ENCODE measurements at regions not wholly inside any gene's neighbourhood (a gene's known extent, or its start where the extent isn't known, plus 50 kb on each side); places are given as distances from the start of the nearest gene placed in this dataset.
"Not testable (repeated sequence)": the region's sequence is repeated elsewhere in the genome, so short reads cannot be mapped to it uniquely, and the experiment has no call there.

DNA sequence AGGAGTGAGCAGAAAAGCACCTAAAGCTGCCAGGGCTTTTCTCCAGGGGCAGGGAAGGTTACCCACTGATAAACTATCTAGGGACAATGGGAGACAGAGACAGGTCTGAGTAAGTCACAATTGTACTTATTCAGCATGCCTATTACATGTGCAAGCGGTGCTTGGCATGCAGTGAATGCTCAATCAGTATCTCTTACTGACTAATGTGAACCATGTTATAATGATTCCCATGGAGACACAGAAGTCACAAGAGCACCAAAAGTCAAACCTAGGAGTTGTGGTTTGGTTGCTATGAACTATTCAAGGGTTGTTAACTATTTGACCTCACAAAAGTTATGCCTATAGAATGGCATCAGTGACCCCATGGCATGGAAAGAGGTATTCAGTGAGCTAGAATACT, 50.0 kb upstream of the RASGRP1 start:
- no peak for DNase-seq

GRCh38 chr15:38617831-38618230, 53.2 kb upstream of the RASGRP1 start:
- DNase-seq = no peak

- DNase-seq = no peak
Measured at GRCh38 chr15:38618242-38618955, 53.8 kb upstream of the RASGRP1 start.

GRCh38 chr15:38620098-38620497, 55.5 kb upstream of the RASGRP1 start:
- no peak for DNase-seq

- DNase-seq = no peak
Measured at GRCh38 chr15:38620851-38621594, 56.4 kb upstream of the RASGRP1 start.

DNA sequence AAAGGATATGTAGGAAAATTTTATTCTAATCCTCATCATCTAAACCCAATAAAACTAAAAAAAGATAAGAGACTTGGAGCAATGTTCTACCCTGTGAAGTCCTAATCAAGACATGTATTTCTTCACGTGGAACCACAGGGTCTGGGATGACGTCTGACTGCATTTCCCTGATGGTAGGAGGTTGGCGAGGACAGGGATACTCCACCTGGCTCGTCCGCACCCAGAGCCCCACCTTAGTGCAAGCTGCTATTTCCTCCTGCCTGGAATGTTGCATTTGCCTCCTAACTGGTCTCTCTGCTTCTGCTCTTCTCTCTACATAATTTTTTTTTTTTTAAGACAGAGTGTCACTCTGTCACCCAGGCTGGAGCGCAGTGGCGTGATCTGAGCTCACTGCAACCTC, 57.7 kb upstream of the RASGRP1 start:
- no peak for DNase-seq

GRCh38 chr15:38622908-38623307, 58.3 kb upstream of the RASGRP1 start:
- no peak for DNase-seq

GRCh38 chr15:38623744-38624143, 59.1 kb upstream of the RASGRP1 start:
- DNase-seq = no peak

DNA sequence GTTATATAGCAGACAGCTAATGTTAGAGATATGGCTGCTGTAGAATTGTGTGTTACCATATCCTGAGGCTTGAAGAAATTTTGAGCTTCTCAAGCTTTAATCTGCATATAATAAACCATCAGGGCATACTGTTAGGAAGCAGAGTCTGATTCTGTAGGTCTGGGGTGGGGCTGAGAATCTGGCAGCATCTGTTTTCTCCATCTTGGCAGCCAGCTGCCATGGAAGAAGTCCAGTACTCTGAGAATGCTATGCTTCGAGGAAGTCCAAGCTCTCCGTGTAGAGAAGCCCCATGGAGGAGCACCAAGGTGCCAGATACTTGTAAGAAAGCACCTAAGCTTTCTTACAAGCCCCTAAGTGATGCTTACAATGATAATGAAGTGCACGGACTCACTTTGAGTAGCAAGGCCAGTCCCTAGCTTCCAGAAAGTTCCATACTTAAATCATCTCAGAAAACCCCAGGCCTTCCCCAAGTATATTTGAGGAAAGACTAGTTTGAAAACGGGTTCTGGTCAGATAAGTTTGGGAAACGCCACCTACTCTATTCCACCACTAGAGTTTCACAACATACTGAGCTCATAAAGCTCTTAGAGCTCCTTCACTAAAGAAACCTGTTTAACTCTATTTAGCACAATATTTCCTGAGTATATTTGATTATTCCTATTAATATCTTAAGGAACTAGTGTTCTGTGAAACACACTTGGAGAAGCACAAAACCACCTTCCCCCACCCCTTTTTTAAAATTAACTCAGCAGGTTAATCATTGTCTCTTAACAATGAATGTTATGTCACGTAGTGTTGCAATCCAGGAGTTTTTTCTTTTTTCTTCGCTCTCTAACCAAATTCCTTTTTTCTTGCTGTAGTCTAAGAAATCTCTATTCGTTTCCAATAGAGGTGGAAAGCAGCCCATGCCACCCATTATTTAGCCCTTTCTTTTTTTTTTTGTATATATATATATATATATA, 59.9 kb upstream of the RASGRP1 start:
- no peak for DNase-seq

DNA sequence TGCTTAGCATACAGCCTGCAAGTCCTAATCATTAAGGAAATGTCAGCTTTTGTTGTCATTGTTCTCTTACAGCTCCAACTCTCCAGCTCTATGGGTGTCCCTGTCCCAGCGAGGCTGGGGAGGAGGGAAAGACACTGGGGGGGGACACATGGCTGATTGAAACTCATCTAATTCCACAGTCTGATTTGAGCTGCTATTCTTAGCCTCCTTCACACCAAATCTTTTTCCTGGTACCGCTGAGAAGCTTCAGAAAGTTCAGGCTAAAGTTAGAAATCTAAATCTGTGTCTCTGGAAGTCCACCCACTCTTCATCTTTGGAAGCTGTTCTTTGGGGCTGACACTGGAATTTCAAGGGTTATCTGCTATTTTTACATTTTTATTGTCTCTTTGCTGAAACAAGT, 61.3 kb upstream of the RASGRP1 start:
- DNase-seq = no peak

DNA sequence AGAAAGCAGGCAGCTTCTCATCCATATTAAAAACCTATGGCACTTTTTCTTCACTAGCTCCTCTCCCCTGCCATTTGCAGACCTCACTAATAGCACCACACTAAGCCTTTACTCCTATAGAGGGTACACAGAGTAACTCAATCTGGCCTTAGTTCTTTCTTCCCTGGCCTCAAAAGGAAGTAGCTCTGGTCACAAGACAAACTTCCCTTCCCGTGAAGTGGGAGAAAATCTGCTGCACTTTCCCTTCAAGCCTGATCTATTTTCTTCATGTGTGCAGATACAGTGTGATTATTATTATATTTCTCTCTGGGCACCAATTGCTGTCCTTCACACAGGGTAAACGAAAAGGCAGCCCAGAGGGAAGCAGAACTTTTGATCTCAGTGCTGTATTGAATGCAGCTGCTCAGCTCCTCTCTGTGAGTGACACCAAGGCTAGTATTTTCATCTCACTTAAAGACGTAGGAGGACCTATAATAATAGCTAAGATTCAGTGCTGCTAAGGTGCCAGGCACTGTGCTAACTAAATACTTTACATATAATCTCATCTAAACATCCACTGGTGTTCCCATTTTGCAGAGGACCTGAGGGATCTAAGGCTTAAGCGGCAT, 61.9 kb upstream of the RASGRP1 start:
- DNase-seq = no peak

GRCh38 chr15:38627689-38628277, 63.2 kb upstream of the RASGRP1 start:
- DNase-seq = no peak

- peak; percentile 20 for DNase-seq
Measured at GRCh38 chr15:38631119-38632075, 66.8 kb upstream of the RASGRP1 start.

- no peak for DNase-seq
Measured at GRCh38 chr15:38635170-38635569, 70.6 kb upstream of the RASGRP1 start.

- DNase-seq = no peak
Measured at GRCh38 chr15:38636597-38636996, 72.0 kb upstream of the RASGRP1 start.

- no peak for DNase-seq
Measured at GRCh38 chr15:38638126-38638525, 73.5 kb upstream of the RASGRP1 start.

GRCh38 chr15:38638811-38639210, 74.2 kb upstream of the RASGRP1 start:
- DNase-seq = no peak

- DNase-seq = no peak
Measured at GRCh38 chr15:38642689-38643270, 78.2 kb upstream of the RASGRP1 start.

- DNase-seq = not testable (repeated sequence)
Measured at GRCh38 chr15:38644353-38644752, 79.7 kb upstream of the RASGRP1 start.

DNA sequence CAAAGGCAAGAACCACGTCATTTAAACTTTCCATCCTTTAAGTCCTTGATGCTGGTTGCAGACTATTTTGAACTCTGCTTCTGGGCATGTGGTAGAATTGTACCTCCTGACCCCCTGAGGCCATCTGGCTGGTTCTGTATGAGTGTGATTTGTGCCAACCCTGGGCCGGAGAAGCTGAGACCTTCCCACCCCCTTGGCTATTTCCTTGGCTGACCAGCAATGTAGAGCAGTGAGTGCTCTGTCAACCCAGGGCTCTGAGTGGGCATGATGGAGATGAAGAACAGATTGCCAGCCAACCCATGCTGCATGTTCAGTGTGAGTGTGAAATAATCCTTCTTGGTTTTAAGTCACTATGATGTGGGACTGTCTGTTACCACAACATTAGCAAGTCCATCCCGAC, 82.1 kb upstream of the RASGRP1 start:
- no peak for DNase-seq

DNA sequence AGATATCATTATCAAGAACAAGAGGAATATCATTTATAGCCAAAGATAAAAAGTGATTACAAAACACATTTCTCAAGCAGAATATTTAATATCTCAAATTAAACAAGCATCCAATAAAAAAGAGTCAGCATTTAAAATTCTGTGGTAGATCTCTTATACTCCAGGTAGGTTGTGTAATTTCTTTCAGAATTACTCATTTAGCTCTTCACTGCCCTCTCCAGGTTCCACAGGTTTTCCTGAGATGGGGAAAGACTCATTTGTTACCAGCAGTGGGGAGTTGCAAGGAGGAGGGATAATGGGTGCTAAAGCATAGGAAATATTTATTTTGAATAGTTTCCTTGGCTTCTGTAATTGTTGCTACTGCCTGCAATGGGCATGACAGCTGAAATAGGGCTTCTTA, 83.1 kb upstream of the RASGRP1 start:
- no peak for DNase-seq

All from activated CD4-positive, alpha-beta T cell treated with anti-CD3 and anti-CD28 coated beads for 48 hours (primary cell).